Colon (tissue), 2 donors: ENCODE measurements at regions not wholly inside any gene's neighbourhood (a gene's known extent, or its start where the extent isn't known, plus 50 kb on each side); places are given as distances from the start of the nearest gene placed in this dataset.
"Not testable (repeated sequence)": the region's sequence is repeated elsewhere in the genome, so short reads cannot be mapped to it uniquely, and the experiment has no call there.

Experiments used
- FAIRE-seq: peaks from 2 replicates; lab custom pipeline; 2012; peaks lifted over from hg19 to GRCh38; lab: Jason Lieb, UNC
- donor health status: control.
- donor health status: control.

GRCh38 chr9:108033976-108034964 is 544.7 kb upstream of the KLF4 start:
- FAIRE-seq: no peak

- FAIRE-seq: not testable (repeated sequence)
These were observed 542.5 kb upstream of the KLF4 start for GRCh38 chr9:108032079-108032478.

DNA sequence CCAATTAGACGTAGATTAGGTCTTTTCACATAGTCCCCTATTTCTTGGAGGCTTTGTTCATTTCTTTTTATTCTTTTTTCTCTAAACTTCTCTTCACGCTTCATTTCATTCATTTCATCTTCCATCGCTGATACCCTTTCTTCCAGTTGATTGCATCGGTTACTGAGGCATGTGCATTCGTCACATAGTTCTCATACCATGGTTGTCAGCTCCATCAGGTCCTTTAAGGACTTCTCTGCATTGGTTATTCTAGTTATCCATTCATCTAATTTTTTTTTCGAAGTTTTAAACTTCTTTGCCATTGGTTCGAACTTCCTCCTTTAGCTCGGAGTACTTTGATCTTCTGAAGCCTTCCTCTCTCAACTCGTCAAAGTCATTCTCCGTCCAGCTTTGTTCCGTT is 541.7 kb upstream of the KLF4 start:
- FAIRE-seq: not testable (repeated sequence)

- not testable (repeated sequence) for FAIRE-seq
These were observed 537.1 kb upstream of the KLF4 start for GRCh38 chr9:108026718-108027117.

- no peak for FAIRE-seq
These were observed 535.0 kb upstream of the KLF4 start for GRCh38 chr9:108024604-108025003.

DNA sequence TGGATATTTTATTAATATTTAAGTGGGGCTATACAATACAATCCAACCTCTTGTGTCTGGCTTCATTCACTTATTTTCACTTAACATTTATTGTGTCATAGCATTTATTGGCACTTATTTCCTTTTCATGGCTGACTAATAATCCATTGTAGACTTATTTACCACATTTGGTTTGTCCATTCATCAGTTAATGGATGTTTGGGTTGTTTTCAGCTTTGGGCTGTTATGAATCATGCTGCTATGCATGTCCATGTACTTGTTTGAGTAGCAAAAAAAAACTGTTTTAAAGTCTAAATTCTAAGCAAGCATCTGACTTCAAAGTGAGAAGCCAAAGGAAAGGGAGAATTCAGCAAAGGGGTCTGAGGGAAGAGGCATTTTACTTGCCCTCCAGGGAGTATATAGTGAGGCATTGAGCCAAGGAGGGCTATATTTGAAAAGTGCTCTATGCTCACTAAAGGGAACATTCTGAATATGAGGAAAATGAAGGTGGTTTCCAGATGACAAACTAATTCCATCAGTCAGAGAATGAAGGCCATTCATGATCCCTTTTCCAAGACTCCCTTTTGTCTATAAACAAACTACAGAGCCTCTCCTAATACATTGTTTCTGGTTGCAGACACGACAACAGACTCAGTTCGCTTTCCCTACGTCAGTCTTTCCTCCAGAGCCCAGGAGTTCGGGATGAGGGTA is 532.8 kb upstream of the KLF4 start:
- no peak for FAIRE-seq

DNA sequence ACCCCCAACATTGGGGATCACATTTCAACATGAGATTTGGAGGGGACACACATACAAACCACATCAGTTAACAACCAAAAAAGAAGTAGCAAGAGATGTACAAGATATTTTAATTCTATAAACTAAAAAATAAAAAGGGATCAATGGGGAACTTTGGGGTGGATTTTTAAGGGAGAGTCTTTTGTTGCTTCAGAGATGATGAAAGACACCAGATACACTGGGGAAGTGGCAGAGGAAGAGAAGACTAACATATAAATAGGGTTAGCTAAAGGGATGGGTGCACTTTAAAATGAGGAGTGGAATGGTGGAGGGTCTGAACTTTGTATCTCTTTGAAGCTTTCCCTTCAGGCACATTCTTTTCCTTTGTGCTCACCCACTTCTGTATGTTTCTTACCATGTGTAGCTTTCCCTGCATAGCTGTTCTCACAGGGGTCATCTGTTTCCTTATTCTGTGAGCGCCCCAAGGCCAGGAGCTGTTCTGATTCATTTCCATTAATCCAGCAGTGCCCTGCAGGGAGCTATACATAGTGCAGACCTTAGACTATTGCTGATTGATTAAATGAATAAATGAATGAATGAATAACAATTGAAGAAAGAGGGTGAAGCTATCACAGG is 531.6 kb upstream of the KLF4 start:
- no peak for FAIRE-seq

GRCh38 chr9:108019821-108020220 is 530.3 kb upstream of the KLF4 start:
- no peak for FAIRE-seq

DNA sequence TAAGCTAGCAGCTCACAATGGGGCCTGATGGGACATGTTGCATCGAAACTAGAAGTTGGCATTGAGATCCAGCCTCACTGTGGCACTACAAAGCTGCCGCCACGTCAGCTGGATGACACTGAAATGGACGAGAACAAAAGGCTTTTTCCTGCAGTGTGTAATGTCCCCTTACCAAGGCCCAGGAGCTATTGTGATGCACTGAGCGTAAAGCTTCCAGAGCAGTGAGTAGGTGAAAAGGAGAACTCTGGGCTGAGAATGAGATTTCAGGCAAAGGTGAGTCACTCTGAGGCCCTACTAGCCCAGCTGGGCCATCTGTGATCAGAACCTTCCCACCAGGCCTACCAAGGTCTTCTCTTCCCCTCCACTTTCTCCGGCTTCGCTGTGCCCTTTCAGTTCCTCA is 528.1 kb upstream of the KLF4 start:
- no peak for FAIRE-seq

- no peak for FAIRE-seq
These were observed 526.9 kb upstream of the KLF4 start for GRCh38 chr9:108016446-108016845.

GRCh38 chr9:108015690-108016089 is 526.1 kb upstream of the KLF4 start:
- FAIRE-seq: no peak

GRCh38 chr9:108014353-108014752 is 524.8 kb upstream of the KLF4 start:
- no peak for FAIRE-seq

DNA sequence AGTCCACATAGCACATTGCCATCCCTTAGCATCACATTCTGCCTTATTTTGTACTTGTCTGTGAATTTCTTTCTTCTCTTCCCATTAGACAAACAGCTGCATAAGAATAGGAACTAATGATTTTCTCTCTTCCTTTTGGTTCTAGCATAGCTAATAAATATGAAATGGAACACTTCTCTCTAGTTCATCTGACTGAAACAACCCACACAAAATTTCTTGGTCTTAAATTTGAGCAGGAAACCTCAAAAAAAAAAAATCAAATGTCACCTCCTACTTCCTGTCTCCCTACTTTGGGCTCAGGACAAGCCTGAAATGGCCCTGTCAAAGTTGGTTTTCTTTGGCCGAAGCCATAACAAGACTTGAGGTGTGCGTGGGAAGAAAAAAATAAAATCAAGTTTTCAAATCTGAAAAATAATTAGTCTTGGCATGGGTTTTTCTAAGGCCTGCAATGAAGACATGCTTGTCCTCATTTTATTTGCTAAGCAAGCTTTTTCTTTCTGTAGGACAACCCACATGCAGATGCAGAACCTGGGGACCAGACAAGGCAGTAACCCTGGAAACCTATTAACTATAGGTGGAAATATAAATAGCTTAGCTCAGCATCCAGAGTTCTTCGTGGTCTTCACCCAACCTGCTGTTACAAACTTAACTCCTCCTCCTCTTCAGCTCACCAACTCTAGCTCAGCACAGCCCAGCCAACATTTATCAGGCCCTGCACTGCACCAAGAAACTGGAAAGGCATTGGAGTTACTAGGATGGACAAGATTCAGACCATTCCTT is 523.5 kb upstream of the KLF4 start:
- no peak for FAIRE-seq

DNA sequence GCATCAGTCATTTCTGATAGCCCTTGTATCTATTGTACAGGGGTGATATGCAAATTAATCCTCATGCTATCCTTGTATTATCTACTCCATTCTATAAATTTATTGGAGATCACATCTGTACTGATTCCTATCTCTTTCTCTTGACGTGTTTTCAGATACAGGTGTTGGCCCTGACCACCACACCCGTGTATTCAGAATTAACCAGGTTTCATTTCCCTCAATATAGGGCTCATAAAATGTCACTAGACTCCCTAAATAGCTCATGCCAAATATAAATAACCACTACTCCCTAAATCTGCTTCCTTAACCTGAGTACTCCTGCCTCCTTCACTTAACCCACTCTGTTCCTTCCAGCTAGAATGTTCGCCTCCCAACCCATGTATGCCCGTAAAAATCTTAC is 522.8 kb upstream of the KLF4 start:
- no peak for FAIRE-seq

DNA sequence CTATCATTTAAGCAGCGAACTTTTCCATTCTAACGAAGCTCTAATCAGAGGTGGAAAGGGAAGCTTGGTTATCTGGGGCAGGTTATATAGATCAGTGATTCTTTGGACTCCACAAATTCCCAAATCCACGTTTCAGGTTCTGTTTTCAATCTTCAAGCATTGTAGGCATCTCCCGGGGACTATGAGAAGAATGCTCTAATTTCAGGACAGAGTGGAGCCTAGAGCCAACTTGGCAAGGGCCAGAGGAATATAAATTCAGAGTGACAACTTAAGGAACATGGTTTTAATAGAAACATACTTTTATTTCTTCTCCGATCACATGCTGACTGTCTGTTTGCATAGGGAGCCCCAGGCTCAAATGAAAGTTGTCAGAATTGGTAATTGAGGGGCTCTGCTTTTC is 514.0 kb upstream of the KLF4 start:
- FAIRE-seq: no peak

- FAIRE-seq: no peak
These were observed 512.9 kb upstream of the KLF4 start for GRCh38 chr9:108002371-108002956.

DNA sequence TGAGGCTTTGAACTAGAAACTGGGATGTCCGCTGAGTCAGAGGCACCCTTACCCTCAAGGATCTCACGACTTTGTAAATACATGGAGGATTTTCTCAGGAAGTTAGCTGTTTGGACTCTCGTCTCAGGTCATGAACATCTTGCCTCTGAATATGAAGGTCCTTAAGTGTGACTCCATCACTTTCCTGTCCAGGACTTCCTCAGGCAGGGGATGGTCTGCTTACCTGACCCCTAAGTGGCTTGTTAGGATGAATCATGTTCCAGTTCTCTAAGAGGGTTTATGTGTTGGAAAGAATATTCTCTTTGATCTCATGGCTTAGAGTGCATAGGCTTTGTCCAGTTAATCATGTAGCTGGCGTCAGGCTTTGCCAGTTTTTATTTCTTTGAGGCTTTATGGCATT is 511.7 kb upstream of the KLF4 start:
- FAIRE-seq: no peak

GRCh38 chr9:107999890-108000289 is 510.3 kb upstream of the KLF4 start:
- FAIRE-seq: no peak

GRCh38 chr9:107999011-107999410 is 509.4 kb upstream of the KLF4 start:
- FAIRE-seq: no peak

- no peak for FAIRE-seq
These were observed 505.1 kb upstream of the KLF4 start for GRCh38 chr9:107994648-107995047.

- FAIRE-seq: no peak
These were observed 502.7 kb upstream of the KLF4 start for GRCh38 chr9:107992271-107992670.

DNA sequence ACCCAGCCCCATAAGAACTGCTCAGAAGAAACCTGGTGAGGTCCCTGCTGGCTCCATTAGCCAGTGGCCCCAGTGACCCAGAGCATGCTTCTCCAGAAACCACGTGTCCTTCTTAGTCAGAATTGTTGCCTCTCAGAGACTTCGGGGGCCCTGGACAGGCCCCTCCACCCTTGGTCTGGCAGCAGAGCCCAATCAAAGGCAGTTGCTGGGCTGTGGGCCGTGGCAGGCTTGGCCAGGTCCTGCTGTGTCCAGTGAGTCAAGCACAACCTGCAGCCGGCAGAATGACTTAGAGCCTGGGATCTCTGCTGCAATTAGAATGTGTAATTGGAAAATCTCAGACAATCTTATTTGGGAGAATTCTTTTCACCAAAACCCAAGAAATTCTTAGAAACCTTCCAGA is 502.0 kb upstream of the KLF4 start:
- FAIRE-seq: no peak
